ENCODE measurements at regions not wholly inside any gene's neighbourhood (a gene's known extent, or its start where the extent isn't known, plus 50 kb on each side); places are given as distances from the start of the nearest gene placed in this dataset.

DNA sequence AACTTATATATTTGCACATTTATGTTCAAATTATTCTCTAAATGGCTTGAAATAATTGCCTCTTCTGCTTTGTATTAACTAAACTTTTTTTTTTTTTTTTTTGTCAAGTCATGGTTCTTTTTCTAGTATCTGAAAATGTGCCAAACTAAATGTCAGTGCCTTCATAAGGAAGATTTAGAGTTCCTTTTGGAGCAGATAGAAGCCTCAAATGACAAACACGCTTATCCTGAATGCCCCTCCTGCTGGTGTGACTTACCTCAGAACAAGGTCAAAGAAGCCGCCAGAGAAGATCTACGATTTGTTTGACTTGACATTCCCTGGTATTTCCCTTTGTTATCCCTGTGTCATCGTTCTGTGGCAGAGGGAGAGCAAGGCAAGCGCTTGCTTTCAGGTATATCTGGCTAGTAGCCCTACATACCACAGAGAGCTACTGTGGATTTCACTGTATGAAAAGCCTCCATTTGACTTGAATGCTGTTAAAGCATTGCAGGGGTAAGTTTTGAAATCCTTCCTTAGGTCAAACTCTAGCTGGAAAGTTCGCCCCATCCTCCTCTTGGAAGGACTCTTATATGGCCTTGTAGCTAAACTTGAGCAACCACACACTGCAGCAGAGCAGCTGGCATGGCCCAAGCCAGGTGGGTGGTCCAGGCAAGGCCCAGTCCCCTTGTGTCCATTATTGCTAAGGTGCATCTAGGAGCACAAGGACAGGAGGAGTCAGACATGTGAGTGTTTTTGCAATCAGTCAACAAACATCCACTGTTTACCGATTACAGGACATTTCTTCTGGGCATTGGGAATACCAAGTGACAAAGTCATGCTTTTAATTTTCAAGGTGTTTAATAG lies 285.4 kb upstream of the USP25 start (continued):
- TF ChIP-seq, protein P1, sequence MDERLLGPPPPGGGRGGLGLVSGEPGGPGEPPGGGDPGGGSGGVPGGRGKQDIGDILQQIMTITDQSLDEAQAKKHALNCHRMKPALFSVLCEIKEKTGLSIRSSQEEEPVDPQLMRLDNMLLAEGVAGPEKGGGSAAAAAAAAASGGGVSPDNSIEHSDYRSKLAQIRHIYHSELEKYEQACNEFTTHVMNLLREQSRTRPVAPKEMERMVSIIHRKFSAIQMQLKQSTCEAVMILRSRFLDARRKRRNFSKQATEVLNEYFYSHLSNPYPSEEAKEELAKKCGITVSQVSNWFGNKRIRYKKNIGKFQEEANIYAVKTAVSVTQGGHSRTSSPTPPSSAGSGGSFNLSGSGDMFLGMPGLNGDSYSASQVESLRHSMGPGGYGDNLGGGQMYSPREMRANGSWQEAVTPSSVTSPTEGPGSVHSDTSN (CRISPR knock-in tag; IDR thresholded peaks at IDR 0.05): peak; percentile 71; the same call in 1 of the 2 replicates
- TF ChIP-seq ZNF549 (CRISPR knock-in tag; IDR thresholded peaks at IDR 0.05) (no peak), THAP11 (CRISPR knock-in tag; IDR thresholded peaks at IDR 0.05) (peak; percentile 55), ZNF670 (CRISPR knock-in tag; IDR thresholded peaks at IDR 0.05; ENCODE audit: borderline replicate concordance) (no peak), SPEN (CRISPR knock-in tag; IDR thresholded peaks at IDR 0.05; ENCODE audit: low read depth) (peak; percentile 20; the same call in 1 of the 2 replicates), RAD51 (IDR thresholded peaks at IDR 0.05; ENCODE audit: borderline replicate concordance) (no peak), ZNF572 (CRISPR knock-in tag; IDR thresholded peaks at IDR 0.05) (no peak), RBM22 (optimal IDR thresholded peaks at IDR 0.05; ENCODE audit: low read length) (no peak), GLMP (CRISPR knock-in tag; IDR thresholded peaks at IDR 0.05; ENCODE audit: borderline replicate concordance) (no peak), ZBTB42 (CRISPR knock-in tag; IDR thresholded peaks at IDR 0.05) (no peak), ZNF510 (CRISPR knock-in tag; IDR thresholded peaks at IDR 0.05; ENCODE audit: low read depth) (no peak), ZNF280B (CRISPR knock-in tag; IDR thresholded peaks at IDR 0.05; ENCODE audit: borderline replicate concordance) (no peak), NPAS2 (CRISPR knock-in tag; IDR thresholded peaks at IDR 0.05; ENCODE audit: borderline replicate concordance) (no peak), ZNF101 (CRISPR knock-in tag; IDR thresholded peaks at IDR 0.05; ENCODE audit: borderline replicate concordance, low read depth) (no peak), ZMAT3 (CRISPR knock-in tag; conservative IDR thresholded peaks at IDR 0.05) (no peak), KDM5A (IDR thresholded peaks at IDR 0.05; ENCODE audit: borderline replicate concordance, low read length) (peak; percentile 8; the same call in 1 of the 2 replicates), BCL6 (CRISPR knock-in tag; IDR thresholded peaks at IDR 0.05) (peak; percentile 89)
- TF ChIP-seq, protein P2, sequence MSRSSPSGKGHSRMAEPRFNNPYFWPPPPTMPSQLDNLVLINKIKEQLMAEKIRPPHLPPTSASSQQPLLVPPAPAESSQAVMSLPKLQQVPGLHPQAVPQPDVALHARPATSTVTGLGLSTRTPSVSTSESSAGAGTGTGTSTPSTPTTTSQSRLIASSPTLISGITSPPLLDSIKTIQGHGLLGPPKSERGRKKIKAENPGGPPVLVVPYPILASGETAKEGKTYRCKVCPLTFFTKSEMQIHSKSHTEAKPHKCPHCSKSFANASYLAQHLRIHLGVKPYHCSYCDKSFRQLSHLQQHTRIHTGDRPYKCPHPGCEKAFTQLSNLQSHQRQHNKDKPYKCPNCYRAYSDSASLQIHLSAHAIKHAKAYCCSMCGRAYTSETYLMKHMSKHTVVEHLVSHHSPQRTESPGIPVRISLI (CRISPR knock-in tag; IDR thresholded peaks at IDR 0.05; ENCODE audit: borderline replicate concordance): peak; percentile 67; the same call in 1 of the 2 replicates
- TF ChIP-seq, protein P3, sequence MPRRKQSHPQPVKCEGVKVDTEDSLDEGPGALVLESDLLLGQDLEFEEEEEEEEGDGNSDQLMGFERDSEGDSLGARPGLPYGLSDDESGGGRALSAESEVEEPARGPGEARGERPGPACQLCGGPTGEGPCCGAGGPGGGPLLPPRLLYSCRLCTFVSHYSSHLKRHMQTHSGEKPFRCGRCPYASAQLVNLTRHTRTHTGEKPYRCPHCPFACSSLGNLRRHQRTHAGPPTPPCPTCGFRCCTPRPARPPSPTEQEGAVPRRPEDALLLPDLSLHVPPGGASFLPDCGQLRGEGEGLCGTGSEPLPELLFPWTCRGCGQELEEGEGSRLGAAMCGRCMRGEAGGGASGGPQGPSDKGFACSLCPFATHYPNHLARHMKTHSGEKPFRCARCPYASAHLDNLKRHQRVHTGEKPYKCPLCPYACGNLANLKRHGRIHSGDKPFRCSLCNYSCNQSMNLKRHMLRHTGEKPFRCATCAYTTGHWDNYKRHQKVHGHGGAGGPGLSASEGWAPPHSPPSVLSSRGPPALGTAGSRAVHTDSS (CRISPR knock-in tag; conservative IDR thresholded peaks at IDR 0.05): no peak
- TF ChIP-seq, protein P4, sequence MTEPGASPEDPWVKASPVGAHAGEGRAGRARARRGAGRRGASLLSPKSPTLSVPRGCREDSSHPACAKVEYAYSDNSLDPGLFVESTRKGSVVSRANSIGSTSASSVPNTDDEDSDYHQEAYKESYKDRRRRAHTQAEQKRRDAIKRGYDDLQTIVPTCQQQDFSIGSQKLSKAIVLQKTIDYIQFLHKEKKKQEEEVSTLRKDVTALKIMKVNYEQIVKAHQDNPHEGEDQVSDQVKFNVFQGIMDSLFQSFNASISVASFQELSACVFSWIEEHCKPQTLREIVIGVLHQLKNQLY (CRISPR knock-in tag; IDR thresholded peaks at IDR 0.05): peak; percentile 48; the same call in 1 of the 2 replicates
- TF ChIP-seq, protein P5, sequence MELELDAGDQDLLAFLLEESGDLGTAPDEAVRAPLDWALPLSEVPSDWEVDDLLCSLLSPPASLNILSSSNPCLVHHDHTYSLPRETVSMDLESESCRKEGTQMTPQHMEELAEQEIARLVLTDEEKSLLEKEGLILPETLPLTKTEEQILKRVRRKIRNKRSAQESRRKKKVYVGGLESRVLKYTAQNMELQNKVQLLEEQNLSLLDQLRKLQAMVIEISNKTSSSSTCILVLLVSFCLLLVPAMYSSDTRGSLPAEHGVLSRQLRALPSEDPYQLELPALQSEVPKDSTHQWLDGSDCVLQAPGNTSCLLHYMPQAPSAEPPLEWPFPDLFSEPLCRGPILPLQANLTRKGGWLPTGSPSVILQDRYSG (CRISPR knock-in tag; IDR thresholded peaks at IDR 0.05): no peak
